ENCODE measurements at regions not wholly inside any gene's neighbourhood (a gene's known extent, or its start where the extent isn't known, plus 50 kb on each side); places are given as distances from the start of the nearest gene placed in this dataset.

GRCh38 chr5:81906086-81906485, 65.7 kb upstream of the ATG10 start:
- no peak for TF ChIP-seq CTCF (IDR thresholded peaks at IDR 0.05; ENCODE audit: unreplicated experiment in 3 of 3)
- Mint-ChIP-seq H3K36me3 (ENCODE audit: low read depth) (no peaks in the 10 kb centered on the region), H3K27me3 (ENCODE audit: low read depth) (peaks cover 3% of the 10 kb centered on the region), H3K9me3 (peaks cover 4% of the 10 kb centered on the region), H3K27ac (peak overlapping the region in 1 of 3 experiments; percentile 80), H3K4me1 (peaks cover 32% of the 10 kb centered on the region), H3K4me3 (no peak overlapping the region)

GRCh38 chr5:81904861-81905260, 67.0 kb upstream of the ATG10 start:
- Mint-ChIP-seq H3K9me3 (peaks cover 14% of the 10 kb centered on the region), H3K4me1 (peaks cover 32% of the 10 kb centered on the region), H3K27ac (no peak overlapping the region), H3K27me3 (ENCODE audit: low read depth) (peaks cover 4% of the 10 kb centered on the region), H3K36me3 (ENCODE audit: low read depth) (no peaks in the 10 kb centered on the region), H3K4me3 (no peak overlapping the region)
- TF ChIP-seq CTCF (IDR thresholded peaks at IDR 0.05; ENCODE audit: unreplicated experiment in 3 of 3) = no peak

GRCh38 chr5:81904166-81904565, 67.7 kb upstream of the ATG10 start:
- Mint-ChIP-seq H3K4me1 (peaks cover 32% of the 10 kb centered on the region), H3K9me3 (peaks cover 18% of the 10 kb centered on the region), H3K27ac (no peak overlapping the region), H3K36me3 (ENCODE audit: low read depth) (no peaks in the 10 kb centered on the region), H3K4me3 (no peak overlapping the region), H3K27me3 (ENCODE audit: low read depth) (peaks cover 4% of the 10 kb centered on the region)
- TF ChIP-seq CTCF (IDR thresholded peaks at IDR 0.05; ENCODE audit: unreplicated experiment in 3 of 3) = no peak

GRCh38 chr5:81901586-81901985, 70.2 kb upstream of the ATG10 start:
- peaks cover 11% of the 10 kb centered on the region for H3K4me1 Mint-ChIP-seq
- no peak overlapping the region for H3K4me3 Mint-ChIP-seq
- peak overlapping the region; percentile 0 to 20 (median 8) for H3K27ac Mint-ChIP-seq
- H3K36me3 Mint-ChIP-seq (ENCODE audit: low read depth) = no peaks in the 10 kb centered on the region
- no peak for TF ChIP-seq CTCF (IDR thresholded peaks at IDR 0.05; ENCODE audit: unreplicated experiment in 3 of 3)
- peaks cover 4% of the 10 kb centered on the region for H3K27me3 Mint-ChIP-seq (ENCODE audit: low read depth)
- H3K9me3 Mint-ChIP-seq = peaks cover 21% of the 10 kb centered on the region

- H3K9me3 Mint-ChIP-seq = peaks cover 21% of the 10 kb centered on the region
- no peaks in the 10 kb centered on the region for H3K36me3 Mint-ChIP-seq (ENCODE audit: low read depth)
- no peak overlapping the region for H3K27ac Mint-ChIP-seq
- peaks cover 6% of the 10 kb centered on the region for H3K4me1 Mint-ChIP-seq
- peaks cover 4% of the 10 kb centered on the region for H3K27me3 Mint-ChIP-seq (ENCODE audit: low read depth)
- TF ChIP-seq CTCF (IDR thresholded peaks at IDR 0.05; ENCODE audit: unreplicated experiment in 3 of 3) = no peak
- no peak overlapping the region for H3K4me3 Mint-ChIP-seq
Observed at GRCh38 chr5:81899123-81899522, 72.7 kb upstream of the ATG10 start.

- Mint-ChIP-seq H3K4me1 (peaks cover 6% of the 10 kb centered on the region), H3K9me3 (peaks cover 21% of the 10 kb centered on the region), H3K36me3 (ENCODE audit: low read depth) (no peaks in the 10 kb centered on the region), H3K4me3 (no peak overlapping the region), H3K27ac (no peak overlapping the region), H3K27me3 (ENCODE audit: low read depth) (peaks cover 4% of the 10 kb centered on the region)
- no peak for TF ChIP-seq CTCF (IDR thresholded peaks at IDR 0.05; ENCODE audit: unreplicated experiment in 3 of 3)
Observed at GRCh38 chr5:81898403-81898802, 73.4 kb upstream of the ATG10 start.
